HG03066 (cell line): ENCODE measurements at regions not wholly inside any gene's neighbourhood (a gene's known extent, or its start where the extent isn't known, plus 50 kb on each side); places are given as distances from the start of the nearest gene placed in this dataset.

ENCODE experiments used
- ATAC-seq: cut with Tn5 transposase; IDR thresholded peaks from one replicate; pipeline ENCODE4 v1.9.1; 2021; ENCODE audit warnings: low read depth; ENCODE audit not compliant: unreplicated experiment

DNA sequence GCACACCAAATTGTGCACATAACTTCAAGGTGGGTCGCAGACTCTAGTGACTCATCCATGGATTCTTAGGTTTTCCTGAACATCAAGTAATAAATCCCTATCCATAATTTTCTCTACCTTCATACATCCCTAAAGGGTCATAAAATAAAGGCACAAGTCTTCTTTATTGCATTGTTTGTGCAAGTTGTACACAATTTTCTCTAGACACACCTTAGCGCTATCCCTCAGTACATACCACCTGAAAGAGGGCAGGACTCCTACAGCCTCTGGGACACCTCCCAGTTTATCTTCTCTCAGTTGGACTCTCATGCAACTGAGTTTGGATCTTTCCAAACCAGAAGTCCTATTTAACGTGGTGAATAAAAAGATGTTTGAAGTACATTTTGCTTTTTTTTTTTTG, 168.5 kb upstream of the BMP4 start:
- no peak for ATAC-seq

DNA sequence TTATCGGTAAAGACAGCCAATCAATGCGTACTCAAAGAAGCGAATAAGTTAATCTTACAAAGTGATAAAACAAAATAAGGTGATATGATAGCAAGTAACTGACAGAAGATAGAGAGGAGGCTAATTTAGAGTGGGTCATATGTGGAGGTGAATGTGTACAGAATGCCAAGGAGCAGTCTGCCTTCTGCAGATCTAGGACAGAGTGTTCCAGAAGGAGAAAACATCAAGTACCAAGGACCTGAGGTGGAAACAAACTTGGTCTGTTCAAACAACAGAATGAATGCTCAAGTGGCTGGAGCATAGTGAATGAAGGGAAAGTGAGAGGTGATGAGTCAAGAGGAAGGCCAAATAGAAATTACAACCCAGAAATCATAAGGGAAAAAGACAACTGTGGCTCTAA, 170.3 kb upstream of the BMP4 start:
- no peak for ATAC-seq

DNA sequence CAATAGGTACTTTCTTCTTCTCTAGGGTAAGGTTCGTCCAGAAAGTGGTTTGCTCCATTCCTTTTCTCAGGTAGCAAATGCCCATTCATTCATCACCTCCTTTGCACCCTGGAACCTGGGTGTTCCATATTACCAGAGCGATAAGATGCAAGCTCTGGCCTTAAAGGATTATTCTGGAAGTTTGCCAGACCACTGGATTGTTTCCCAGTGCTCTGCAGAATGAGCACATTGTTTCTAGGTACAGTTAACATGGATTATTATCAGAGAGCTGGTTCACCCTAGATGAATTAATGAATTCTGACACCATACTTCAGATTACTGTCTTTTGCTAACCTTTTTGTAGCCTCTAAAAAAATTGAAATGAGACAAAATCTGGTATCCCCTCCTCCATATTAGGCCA, 170.9 kb upstream of the BMP4 start:
- no peak for ATAC-seq

DNA sequence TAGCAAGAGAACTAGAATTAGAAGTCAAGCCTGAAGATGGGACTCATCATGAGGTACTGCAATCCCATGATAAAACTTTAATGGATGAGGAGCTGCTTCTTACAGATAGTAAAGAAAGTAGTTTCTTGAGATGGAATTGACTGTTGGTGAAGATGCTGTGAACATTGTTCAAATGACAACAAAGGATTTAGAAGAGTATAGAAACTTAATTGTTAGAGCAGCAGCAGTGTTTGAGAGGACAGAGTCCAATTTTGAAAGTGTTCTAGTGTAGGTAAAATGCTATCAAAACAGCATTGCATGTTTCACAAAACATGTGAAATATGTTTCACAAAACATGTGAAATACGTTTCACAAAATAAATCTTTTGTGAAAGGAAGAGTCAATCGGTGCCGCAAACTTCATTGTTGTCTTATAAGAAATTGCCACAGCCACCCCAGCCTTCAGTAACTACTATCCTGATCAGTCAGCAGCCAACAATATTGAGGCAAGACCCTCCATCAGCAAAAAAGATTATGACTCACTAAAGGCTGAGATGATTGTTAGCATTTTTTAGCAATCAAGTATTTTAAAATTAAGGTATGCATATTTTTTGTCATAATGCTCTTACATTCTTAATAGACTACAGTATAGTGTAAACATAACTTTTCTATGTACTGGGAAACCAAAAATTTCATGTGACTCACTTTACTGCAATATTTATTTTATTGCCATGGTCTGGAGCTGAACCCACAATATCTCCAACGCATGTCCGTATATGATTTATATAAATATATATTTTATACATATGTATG, 173.4 kb upstream of the BMP4 start:
- ATAC-seq, result no peak

DNA sequence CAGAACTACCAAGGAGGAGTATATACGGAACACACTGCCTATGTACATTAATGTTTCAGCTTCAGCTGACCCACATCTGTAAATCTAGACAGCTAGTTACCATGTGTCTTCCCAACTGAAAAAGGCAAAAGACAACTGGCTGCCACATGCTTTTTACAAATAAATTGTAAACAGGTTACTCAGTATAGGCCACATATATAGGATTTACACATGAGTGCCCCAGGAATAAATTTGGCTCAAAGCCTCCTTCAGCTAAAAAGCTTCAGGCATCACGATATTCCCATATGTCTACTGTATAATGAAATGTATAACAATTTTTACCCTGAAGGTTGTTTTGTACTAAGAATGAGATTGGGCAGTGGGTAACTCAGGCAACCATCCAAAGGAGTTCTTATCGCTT, 175.9 kb upstream of the BMP4 start:
- no peak for ATAC-seq

DNA sequence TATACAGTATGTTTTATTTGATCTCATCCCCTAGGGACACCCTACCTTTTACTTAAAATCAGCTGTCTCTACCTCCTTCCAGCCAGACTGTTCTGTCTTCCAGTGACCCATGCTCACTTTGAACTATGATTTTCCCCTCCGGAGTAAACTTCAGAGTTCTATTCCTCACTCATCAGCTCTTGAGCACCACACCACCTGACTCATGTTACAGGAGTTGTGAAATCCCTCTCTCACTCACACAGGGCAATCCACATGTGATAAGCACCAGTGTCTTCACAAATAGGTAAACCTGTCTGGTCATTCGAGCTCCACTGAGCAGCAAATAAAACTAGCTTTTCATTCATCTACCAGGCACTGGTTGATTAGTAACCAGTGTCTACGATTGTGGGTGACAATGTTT, 177.3 kb upstream of the BMP4 start:
- ATAC-seq, result no peak

DNA sequence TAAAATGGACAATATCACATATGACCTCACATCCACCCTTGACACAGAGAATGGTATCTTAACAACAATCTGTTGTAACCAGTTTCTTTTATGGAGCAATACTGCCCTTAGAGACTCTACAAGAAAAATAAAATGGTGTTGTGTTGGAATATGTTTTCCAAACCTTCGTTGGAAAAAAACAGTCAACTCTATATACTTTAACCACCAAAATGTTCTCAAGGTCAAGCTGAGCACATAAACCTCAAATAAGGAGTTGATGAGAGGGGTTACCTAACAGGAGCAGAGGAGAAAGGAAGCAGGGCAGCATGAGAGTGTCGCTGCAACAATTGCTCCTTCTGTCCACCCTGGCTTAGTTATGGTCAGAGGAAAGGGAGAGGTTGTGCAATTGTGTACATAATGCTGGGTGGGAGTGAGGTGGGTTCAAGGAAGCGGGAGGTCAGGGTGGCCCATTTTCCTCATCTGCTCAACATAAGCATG, 179.2 kb upstream of the BMP4 start:
- no peak for ATAC-seq

DNA sequence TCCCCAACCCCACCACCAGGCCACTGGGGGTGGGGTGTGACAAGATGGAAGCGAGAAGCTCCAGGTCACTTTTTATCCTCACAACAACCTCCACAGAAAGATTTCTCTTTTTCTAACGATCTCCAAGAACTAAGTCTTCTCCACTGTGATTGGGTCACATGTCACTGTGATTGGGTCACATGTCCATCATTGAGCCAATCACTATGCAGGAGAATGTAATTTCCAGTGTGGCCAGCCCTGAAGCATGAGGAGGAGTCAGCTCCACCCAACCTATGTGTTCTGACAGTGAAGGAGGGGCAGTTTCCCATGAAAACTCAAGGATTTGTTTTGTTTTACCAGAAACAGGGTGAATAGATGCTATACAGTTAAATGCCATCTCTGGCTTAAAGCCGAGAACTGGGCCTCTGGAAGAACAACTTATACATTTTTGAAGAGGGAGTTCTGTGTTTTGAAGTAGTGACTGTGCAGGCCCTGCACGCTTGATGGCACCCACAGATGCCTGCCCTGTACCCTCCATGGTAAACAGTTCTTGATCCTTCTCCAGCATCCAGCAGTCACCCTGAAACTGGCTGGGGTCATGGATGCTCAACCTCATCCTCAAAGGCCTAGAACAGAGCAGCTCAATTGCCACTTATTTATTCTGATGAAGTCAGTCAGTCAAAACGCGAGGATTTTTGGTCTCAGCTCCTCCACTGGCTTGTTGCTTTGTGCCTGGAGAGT, 180.4 kb upstream of the BMP4 start:
- no peak for ATAC-seq

DNA sequence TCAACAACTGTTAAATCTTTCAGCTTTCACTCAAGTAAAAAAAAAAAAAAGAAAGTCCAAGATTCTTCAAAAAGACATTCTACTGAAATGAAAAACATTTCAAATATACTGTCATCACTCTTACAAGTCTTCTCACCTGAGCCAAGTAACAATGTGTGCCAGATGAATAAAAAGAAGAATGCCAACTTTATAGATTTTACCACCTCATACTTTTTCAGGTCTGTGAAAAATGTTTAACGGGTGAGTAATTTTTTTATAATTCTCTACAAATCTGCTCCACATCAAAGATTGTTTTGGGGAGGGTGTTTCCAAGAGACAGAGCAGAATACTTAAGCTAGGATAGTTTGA, 181.0 kb upstream of the BMP4 start:
- ATAC-seq, result no peak

DNA sequence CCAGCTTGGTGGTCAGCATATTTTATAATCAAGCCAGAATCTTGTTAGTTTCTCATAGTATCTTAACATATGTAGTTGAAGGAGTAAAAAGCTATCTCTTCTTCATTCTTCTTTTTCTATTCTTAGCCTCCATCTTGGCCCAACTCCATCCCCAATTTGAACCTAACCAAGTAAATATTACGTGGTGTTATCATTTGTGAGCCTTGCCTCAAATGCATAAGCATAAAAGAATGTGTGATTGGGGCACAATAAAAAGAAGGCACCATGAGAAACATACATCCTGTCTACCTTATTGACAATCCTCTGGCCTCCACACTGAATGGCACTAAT, 181.4 kb upstream of the BMP4 start:
- no peak for ATAC-seq

DNA sequence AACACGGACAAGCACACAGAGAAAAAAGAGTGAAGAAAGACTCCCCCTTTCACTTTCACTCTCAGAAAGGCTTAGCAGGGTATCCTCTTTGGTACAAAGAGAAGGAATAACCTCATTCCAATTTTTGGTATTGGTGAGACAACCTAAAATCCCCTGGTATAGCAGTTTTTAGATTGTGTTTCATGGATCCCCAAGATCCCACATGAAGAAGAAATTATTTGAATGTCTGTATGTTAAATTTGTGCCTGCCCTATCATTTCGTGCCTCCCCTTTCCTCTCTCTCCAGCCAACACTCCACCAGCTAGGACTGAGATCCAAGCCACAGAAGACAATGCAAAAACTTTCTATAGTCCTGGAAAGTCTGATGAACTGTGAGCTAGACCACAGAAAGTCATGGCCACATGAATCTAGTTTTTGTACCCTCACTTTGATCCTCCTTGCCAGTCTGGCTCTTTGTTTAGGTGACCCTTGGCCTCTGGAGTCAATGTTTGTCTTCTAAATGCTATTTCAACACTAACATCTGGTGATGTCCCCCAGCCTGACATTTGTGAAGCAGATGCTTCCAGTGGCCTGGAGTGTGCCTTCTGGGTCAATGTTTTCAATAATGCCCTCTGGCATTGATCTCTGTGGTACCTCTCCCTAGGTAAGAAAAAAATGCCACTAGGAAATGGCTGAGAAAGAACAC, 181.9 kb upstream of the BMP4 start:
- no peak for ATAC-seq

DNA sequence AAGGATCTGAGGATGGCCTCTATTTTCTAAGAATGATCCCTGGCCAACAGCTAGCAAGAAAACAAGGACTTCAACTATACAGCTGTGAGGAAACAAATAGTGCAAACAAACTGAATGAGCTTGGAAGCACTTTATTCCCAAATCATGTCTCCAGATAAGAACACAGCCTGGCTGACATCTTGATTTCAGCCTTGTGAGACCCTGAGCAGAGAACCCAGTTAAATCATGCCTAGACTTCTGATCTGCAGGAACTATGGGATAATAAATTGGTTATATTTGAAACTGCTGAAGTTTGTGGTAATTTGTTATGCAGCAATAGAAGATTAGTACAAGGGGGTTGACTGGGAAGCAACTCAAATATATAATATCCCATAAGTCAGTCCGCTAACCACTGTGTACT, 183.9 kb upstream of the BMP4 start:
- ATAC-seq, result no peak

DNA sequence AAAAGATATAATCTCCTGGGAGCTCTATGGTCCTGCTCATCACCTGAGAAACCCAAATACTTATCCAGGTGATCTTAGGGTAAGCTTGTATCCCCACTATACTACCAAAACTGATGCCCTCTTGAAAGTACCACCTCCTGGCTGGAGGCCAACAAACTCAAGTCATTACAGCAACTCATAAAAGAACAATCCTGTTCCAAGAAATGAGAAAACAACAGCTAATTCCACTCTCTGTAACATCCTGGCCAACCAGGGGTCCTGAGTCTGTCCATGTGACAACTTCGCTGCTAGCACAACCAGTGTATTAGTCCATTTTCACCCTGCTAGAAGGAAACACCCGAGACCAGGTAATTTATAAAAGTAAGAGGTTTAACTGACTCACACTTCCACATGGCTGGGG, 190.0 kb upstream of the BMP4 start:
- no peak for ATAC-seq

DNA sequence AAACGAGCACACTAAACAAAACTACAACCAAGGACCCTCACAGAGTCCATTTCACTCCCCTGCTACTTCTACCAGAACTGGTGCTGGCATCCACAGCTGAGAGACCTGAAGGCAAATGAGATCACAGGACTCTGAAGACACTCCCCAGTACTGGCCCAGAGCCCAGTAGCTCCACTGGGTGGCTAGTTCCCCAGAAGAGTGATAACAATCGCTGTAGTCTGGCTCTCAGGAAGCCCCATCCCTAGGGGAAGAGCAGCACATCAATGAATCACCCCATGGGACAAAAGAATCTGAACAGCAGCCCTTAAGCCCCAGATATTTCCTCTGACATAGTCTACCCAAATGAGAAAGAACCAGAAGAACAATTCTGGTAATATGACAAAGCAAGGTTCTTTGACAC, 190.7 kb upstream of the BMP4 start:
- no peak for ATAC-seq

DNA sequence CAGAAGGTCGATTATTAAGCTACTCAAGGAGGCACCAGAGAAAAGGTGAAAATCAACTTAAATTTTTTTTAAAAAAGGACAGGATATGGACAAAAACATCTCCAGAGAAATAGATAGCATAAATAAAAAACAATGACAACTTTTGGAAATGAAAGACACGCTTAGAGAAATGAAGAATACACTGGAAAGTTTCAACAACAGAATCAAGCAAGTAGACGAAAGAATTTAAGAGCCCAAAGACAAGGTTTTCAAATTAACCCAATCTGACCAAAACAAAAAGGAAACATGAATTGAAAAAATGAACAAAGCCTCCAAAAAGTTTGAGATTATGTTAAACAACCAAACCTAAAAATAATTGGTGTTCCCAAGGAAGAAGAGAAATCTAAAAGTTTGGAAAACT, 191.1 kb upstream of the BMP4 start:
- ATAC-seq, result no peak

DNA sequence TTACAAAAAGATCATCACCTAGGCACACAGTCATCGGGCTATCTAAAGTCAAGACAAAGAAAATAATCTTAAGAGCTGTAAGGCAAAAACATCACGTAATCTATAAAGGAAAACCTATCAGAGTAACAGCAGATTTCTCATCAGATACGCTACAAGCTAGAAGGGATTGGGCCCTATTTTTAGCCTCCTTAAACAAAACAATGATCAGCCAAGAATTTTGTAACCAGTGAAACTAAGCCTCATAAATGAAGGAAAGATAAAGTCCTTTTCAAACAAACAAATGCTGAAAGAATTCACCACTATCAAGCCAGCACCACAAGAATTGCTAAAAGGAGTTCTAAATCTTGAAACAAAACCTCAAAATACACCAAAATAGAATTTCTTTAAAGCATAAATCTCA, 191.6 kb upstream of the BMP4 start:
- no peak for ATAC-seq

DNA sequence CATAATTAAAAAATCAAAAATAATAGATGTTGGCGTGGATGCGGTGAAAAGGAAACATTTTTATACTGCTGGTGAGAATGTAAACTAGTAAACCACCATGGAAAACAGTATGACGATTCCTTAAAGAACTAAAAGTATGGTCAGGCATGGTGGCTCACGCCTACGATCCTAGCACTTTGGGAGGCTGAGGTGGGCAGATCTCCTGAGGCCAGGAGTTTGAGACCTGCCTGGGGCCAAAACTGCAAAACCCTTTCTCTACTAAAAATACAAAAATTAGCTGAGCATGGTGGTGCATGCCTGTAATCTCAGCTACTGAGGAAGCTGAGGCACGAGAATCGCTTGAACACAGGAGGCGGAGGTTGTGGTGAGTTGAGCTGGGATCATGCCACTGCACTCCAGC, 195.7 kb upstream of the BMP4 start:
- no peak for ATAC-seq

DNA sequence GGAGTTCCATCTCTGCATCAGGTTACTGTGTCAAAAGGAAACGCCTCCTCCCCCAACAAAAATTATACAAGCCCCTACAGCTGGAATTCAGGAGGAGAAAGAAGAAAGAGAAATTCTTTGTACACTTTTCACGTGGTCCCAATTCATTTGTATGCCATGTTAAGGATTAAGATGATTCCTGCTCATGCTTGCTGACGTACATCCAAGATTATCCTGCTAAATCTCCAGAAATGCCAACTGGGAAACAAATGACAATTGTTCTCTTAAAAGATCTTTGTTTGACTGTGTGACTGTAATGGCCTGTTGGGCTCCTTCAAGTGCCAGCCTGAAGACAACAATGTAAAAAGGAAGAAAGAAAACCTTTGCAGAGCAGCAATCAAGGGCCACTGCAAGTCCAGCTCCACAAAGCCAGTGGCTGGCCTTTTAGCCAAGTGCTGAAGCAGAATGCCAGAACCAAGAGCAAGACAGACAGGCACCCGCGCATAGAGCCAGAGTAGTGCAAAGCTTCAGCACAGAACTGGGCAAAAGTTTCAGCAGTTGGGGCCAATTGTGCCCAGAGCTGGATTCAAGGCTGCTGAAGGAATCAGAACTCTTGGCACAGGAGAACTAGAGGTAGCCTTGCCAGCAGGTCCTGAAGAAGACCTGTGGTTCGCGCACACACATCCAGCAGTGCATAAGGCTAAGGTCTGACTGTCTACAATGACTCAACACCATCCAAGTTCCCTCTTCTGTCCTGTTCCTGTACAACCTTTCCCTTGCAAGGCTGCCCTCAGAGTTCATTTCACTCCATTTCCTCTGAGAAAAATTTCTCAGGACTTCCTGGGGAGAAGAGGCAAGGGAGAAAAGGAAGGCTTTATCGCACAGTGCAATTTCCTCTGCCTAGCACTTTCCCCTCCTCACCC, 209.7 kb upstream of the BMP4 start:
- ATAC-seq, result no peak

DNA sequence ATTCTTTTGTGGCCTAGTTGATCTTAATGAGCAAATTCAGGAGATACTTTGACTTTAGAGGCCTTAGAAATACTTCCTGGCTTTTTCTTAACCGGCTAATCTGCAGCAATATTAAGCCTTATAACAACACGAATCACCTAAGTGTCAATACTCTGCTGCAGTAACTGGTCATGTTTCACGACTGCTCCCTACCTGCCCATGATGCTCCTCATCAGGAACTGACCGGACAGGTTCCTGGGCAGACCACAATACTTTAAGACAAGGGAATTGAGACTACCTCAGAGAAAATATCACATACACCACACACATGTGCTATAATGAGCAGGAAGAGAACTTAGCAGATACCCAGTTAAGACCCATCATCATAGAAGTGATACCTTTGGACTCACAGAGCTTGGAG, 211.9 kb upstream of the BMP4 start:
- ATAC-seq, result no peak

DNA sequence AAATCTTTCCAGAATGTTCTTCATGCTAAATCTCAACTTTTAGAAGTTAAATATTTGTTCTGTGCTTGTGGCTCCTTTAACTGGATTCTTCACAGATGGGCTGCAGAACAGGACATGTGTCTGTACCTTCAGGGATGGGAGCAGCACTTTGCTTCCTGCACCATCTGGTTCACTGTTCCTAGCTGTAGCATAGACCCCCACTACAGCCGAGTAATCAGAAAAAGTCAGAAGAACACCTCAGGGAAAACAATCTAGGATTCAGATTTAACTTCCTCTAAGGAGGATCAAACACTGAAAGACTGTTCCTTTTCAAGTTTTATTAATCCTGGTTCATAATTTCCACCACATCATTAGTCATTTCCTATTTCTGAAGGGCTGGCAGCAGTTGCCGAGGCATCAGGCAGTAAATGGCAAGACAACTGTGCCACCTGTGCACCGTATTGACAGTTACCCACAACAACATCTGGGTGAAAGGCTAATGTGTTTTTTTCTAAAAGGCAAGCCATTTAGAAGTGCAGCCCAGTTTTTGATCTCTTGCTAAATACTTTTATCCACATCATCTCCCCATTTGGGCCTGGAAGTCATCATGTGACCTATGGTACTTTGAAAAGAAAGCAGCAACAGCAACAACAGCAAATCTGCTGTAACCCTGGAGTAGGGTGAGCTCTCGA, 212.8 kb upstream of the BMP4 start:
- no peak for ATAC-seq
